ENCODE measurements at regions not wholly inside any gene's neighbourhood (a gene's known extent, or its start where the extent isn't known, plus 50 kb on each side); places are given as distances from the start of the nearest gene placed in this dataset.

- CTCF ChIA-PET, result no interaction called here
- no peak for TF ChIP-seq SMC3 (IDR thresholded peaks at IDR 0.05; ENCODE audit: low read depth, low read length)
- Histone ChIP-seq H3F3A (replicated peaks; ENCODE audit: insufficient read depth) (no peaks in the 10 kb centered on the region), H4K20me1 (ENCODE audit: insufficient read depth) (no peaks in the 10 kb centered on the region), H3K4me1 (ENCODE audit: control insufficient read depth in 1 of 2, insufficient read depth in 2 of 2, low read depth in 1 of 2, low read length in 1 of 2) (peaks cover 0 to 6% of the 10 kb centered on the region in 2 experiments; a peak in 1 of 4 replicates), H2AFZ (ENCODE audit: low read depth) (no peak overlapping the region), H3K9ac (no peak overlapping the region), H3K79me2 (ENCODE audit: insufficient read depth) (no peaks in the 10 kb centered on the region), H3K27me3 (ENCODE audit: insufficient read depth) (no peaks in the 10 kb centered on the region), H3K36me3 (replicated peaks in 1 of 2; ENCODE audit: control insufficient read depth in 1 of 2, insufficient read depth in 2 of 2, low read length in 1 of 2) (no peaks in the 10 kb centered on the region), H3K4me2 (no peak overlapping the region), H3K9me3 (no peaks in the 10 kb centered on the region), H3K4me3 (ENCODE audit: low read depth in 2 of 2, low read length in 1 of 2) (no peak overlapping the region), H3K27ac (ENCODE audit: low read depth in 2 of 2, low read length in 1 of 2) (no peak overlapping the region), H3K9me2 (no peaks in the 10 kb centered on the region)
- 58% methylated on average over 3 of the region's 3 CpGs for WGBS (ENCODE audit: low lambda C conversion rate)
- POLR2A ChIA-PET, result no interaction called here
- no peak for DNase-seq
These were observed 651.4 kb downstream of the STK39 start for GRCh38 chr2:167595839-167596471.

GRCh38 chr2:167595021-167595420, 652.4 kb downstream of the STK39 start:
- no peaks in the 10 kb centered on the region for H3K79me2 ChIP-seq (ENCODE audit: insufficient read depth)
- ChIA-PET POLR2A (no interaction called here), CTCF (no interaction called here)
- H3K9ac ChIP-seq, result no peak overlapping the region
- H3F3A ChIP-seq (replicated peaks; ENCODE audit: insufficient read depth), result no peaks in the 10 kb centered on the region
- H2AFZ ChIP-seq (ENCODE audit: low read depth), result no peak overlapping the region
- H3K4me2 ChIP-seq, result no peak overlapping the region
- H3K9me3 ChIP-seq, result no peaks in the 10 kb centered on the region
- H3K4me1 ChIP-seq (ENCODE audit: control insufficient read depth in 1 of 2, insufficient read depth in 2 of 2, low read depth in 1 of 2, low read length in 1 of 2), result peaks cover 0 to 6% of the 10 kb centered on the region in 2 experiments; a peak in 1 of 4 replicates
- H3K27ac ChIP-seq (ENCODE audit: low read depth in 2 of 2, low read length in 1 of 2), result no peak overlapping the region
- 71% methylated on average over 3 of the region's 3 CpGs for WGBS (ENCODE audit: low lambda C conversion rate)
- H3K27me3 ChIP-seq (ENCODE audit: insufficient read depth), result no peaks in the 10 kb centered on the region
- H3K9me2 ChIP-seq, result no peaks in the 10 kb centered on the region
- no peak for DNase-seq
- no peaks in the 10 kb centered on the region for H4K20me1 ChIP-seq (ENCODE audit: insufficient read depth)
- no peak overlapping the region for H3K4me3 ChIP-seq (ENCODE audit: low read depth in 2 of 2, low read length in 1 of 2)
- no peak for TF ChIP-seq GATA2 (CRISPR knock-in tag; IDR thresholded peaks at IDR 0.05)
- TF ChIP-seq, protein P1, sequence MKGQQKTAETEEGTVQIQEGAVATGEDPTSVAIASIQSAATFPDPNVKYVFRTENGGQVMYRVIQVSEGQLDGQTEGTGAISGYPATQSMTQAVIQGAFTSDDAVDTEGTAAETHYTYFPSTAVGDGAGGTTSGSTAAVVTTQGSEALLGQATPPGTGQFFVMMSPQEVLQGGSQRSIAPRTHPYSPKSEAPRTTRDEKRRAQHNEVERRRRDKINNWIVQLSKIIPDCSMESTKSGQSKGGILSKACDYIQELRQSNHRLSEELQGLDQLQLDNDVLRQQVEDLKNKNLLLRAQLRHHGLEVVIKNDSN (IDR thresholded peaks at IDR 0.05; ENCODE audit: borderline replicate concordance, low read depth), result no peak
- no peaks in the 10 kb centered on the region for H3K36me3 ChIP-seq (replicated peaks in 1 of 2; ENCODE audit: control insufficient read depth in 1 of 2, insufficient read depth in 2 of 2, low read length in 1 of 2)

DNA sequence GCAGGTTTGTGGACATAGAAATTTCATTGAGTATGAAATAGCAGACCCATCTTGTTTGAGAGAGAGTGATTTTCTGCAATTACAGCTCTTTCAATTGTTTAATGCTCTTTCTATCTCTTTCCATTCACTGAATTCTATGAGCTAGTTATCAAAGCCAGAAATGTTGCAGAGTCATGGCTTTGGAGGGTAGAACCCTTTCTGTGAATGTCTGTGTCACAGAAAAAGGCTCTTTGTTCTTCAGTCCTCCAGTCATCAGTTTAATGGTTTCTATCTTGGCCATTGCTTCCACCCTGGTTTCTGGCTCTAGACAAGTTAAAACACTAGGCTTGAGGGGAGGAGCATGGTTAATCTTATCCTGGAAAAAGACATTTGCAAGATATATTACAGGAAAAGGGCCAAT, 655.0 kb downstream of the STK39 start:
- Histone ChIP-seq H3K79me2 (ENCODE audit: insufficient read depth) (no peaks in the 10 kb centered on the region), H3K4me1 (ENCODE audit: control insufficient read depth in 1 of 2, insufficient read depth in 2 of 2, low read depth in 1 of 2, low read length in 1 of 2) (no peaks in the 10 kb centered on the region; a peak in 1 of 4 replicates), H3K27ac (ENCODE audit: low read depth in 2 of 2, low read length in 1 of 2) (no peak overlapping the region), H3F3A (replicated peaks; ENCODE audit: insufficient read depth) (no peaks in the 10 kb centered on the region), H3K36me3 (replicated peaks in 1 of 2; ENCODE audit: control insufficient read depth in 1 of 2, insufficient read depth in 2 of 2, low read length in 1 of 2) (no peaks in the 10 kb centered on the region), H2AFZ (ENCODE audit: low read depth) (no peak overlapping the region), H3K9me3 (no peaks in the 10 kb centered on the region), H4K20me1 (ENCODE audit: insufficient read depth) (no peaks in the 10 kb centered on the region), H3K4me2 (no peak overlapping the region), H3K4me3 (ENCODE audit: low read depth in 2 of 2, low read length in 1 of 2) (no peak overlapping the region), H3K9me2 (no peaks in the 10 kb centered on the region), H3K27me3 (ENCODE audit: insufficient read depth) (no peaks in the 10 kb centered on the region), H3K9ac (no peak overlapping the region)
- ChIA-PET CTCF (interaction anchor here (0.7 kb wide), 1 partner anchor 268 kb away, joined by 3 read pairs; no protein-coding TSS in a partner anchor), POLR2A (no interaction called here)
- DNase-seq, result no peak
- TF ChIP-seq TCF12 (IDR thresholded peaks at IDR 0.05), result no peak
- TF ChIP-seq, protein P1 (IDR thresholded peaks at IDR 0.05; ENCODE audit: borderline replicate concordance, low read depth), result no peak
- no peak for TF ChIP-seq TEAD4 (IDR thresholded peaks at IDR 0.05; ENCODE audit: borderline replicate concordance, insufficient read depth)
- TF ChIP-seq FOXM1 (IDR thresholded peaks at IDR 0.05; ENCODE audit: low read depth), result no peak
- TF ChIP-seq RFX5 (IDR thresholded peaks at IDR 0.05; ENCODE audit: low read length), result no peak
- no peak for TF ChIP-seq RCOR1 (IDR thresholded peaks at IDR 0.05; ENCODE audit: low read length)
- no peak for TF ChIP-seq REST (IDR thresholded peaks at IDR 0.05; ENCODE audit: low read depth, low read length)
- TF ChIP-seq SIN3A (IDR thresholded peaks at IDR 0.05; ENCODE audit: borderline replicate concordance, low read depth, low read length), result no peak
- TF ChIP-seq MEF2A (IDR thresholded peaks at IDR 0.05; ENCODE audit: borderline replicate concordance, low read depth), result no peak
- TF ChIP-seq MXI1 (IDR thresholded peaks at IDR 0.05; ENCODE audit: low read depth, low read length), result no peak
- TF ChIP-seq NRF1 (IDR thresholded peaks at IDR 0.05; ENCODE audit: low read depth, low read length), result no peak
- TF ChIP-seq EP300 (IDR thresholded peaks at IDR 0.05; ENCODE audit: borderline replicate concordance in 1 of 2, low read depth in 1 of 2, low read length in 1 of 2), result no peak
- no peak for TF ChIP-seq SMC3 (IDR thresholded peaks at IDR 0.05; ENCODE audit: low read depth, low read length)
- TF ChIP-seq, protein P2, sequence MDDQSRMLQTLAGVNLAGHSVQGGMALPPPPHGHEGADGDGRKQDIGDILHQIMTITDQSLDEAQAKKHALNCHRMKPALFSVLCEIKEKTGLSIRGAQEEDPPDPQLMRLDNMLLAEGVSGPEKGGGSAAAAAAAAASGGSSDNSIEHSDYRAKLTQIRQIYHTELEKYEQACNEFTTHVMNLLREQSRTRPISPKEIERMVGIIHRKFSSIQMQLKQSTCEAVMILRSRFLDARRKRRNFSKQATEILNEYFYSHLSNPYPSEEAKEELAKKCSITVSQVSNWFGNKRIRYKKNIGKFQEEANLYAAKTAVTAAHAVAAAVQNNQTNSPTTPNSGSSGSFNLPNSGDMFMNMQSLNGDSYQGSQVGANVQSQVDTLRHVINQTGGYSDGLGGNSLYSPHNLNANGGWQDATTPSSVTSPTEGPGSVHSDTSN (IDR thresholded peaks at IDR 0.05), result no peak

Measured in SK-N-SH (cell line).